ENCODE measurements at regions not wholly inside any gene's neighbourhood (a gene's known extent, or its start where the extent isn't known, plus 50 kb on each side); places are given as distances from the start of the nearest gene placed in this dataset.

DNA sequence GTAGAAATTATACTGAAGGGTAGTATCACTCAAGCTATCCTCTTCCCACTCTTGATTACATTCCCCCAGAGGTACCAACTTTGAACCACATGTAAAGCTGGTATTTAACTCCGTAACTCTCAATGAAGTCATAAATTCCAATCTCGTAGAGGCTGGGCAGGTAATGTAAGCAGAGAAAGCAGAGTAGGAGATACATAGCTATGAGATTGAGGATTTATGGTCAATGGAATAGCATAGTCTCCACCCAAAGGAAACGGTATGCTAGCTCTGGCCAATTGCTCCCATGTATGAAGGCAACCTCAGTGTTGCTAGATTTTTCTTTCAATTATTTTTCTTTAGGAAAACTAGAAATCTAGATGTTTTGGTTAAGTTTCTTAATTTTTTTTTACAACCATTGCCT, 163.1 kb upstream of the NRIP1 start (continued):
- TF ChIP-seq, protein P1, sequence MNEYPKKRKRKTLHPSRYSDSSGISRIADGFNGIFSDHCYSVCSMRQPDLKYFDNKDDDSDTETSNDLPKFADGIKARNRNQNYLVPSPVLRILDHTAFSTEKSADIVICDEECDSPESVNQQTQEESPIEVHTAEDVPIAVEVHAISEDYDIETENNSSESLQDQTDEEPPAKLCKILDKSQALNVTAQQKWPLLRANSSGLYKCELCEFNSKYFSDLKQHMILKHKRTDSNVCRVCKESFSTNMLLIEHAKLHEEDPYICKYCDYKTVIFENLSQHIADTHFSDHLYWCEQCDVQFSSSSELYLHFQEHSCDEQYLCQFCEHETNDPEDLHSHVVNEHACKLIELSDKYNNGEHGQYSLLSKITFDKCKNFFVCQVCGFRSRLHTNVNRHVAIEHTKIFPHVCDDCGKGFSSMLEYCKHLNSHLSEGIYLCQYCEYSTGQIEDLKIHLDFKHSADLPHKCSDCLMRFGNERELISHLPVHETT (CRISPR knock-in tag; conservative IDR thresholded peaks at IDR 0.05), result no peak
- TF ChIP-seq ZNF577 (CRISPR knock-in tag; IDR thresholded peaks at IDR 0.05; ENCODE audit: borderline replicate concordance, low read depth), result no peak
- TF ChIP-seq, protein P2, sequence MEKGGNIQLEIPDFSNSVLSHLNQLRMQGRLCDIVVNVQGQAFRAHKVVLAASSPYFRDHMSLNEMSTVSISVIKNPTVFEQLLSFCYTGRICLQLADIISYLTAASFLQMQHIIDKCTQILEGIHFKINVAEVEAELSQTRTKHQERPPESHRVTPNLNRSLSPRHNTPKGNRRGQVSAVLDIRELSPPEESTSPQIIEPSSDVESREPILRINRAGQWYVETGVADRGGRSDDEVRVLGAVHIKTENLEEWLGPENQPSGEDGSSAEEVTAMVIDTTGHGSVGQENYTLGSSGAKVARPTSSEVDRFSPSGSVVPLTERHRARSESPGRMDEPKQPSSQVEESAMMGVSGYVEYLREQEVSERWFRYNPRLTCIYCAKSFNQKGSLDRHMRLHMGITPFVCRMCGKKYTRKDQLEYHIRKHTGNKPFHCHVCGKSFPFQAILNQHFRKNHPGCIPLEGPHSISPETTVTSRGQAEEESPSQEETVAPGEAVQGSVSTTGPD (CRISPR knock-in tag; IDR thresholded peaks at IDR 0.05), result no peak
- no peak for TF ChIP-seq ZNF749 (CRISPR knock-in tag; IDR thresholded peaks at IDR 0.05; ENCODE audit: borderline replicate concordance)
- no peak for TF ChIP-seq KDM2A (CRISPR knock-in tag; IDR thresholded peaks at IDR 0.05; ENCODE audit: borderline replicate concordance, low read depth)

DNA sequence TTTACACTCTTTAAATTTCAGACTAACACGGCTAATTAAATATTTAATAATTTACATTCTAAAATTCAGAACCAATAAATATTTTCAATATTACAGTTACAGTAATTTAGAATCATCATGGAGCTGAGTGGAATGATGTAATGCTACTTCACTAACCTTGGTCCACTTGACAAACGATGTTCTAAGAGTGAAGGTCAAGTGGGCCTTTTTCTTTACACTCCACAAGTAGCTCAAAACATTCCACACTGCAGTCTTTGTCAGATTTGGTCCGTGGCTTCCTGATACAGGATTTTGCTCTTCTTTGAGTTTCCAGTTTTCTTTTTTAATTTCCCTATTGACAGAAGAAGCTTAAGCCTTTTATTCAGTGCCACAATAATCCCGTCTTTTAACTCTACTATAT, 164.6 kb upstream of the NRIP1 start:
- TF ChIP-seq, protein P3, sequence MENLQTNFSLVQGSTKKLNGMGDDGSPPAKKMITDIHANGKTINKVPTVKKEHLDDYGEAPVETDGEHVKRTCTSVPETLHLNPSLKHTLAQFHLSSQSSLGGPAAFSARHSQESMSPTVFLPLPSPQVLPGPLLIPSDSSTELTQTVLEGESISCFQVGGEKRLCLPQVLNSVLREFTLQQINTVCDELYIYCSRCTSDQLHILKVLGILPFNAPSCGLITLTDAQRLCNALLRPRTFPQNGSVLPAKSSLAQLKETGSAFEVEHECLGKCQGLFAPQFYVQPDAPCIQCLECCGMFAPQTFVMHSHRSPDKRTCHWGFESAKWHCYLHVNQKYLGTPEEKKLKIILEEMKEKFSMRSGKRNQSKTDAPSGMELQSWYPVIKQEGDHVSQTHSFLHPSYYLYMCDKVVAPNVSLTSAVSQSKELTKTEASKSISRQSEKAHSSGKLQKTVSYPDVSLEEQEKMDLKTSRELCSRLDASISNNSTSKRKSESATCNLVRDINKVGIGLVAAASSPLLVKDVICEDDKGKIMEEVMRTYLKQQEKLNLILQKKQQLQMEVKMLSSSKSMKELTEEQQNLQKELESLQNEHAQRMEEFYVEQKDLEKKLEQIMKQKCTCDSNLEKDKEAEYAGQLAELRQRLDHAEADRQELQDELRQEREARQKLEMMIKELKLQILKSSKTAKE (CRISPR knock-in tag; IDR thresholded peaks at IDR 0.05; ENCODE audit: borderline replicate concordance), result no peak
- TF ChIP-seq ZNF12 (CRISPR knock-in tag; IDR thresholded peaks at IDR 0.05), result 0 out of 2 replicates have a peak, but pooled peaks have one; percentile 37
- BruUV-seq (replicated peaks), result no TSS peak
- Histone ChIP-seq H3K4me1 (ENCODE audit: insufficient read depth, low read length) (no peaks in the 10 kb centered on the region), H3K36me3 (replicated peaks in 1 of 2; ENCODE audit: control insufficient read depth in 1 of 2, insufficient read depth in 2 of 2, low read length in 2 of 2) (no peaks in the 10 kb centered on the region), H3K9ac (ENCODE audit: insufficient read depth, low read depth, low read length) (no peak overlapping the region), H3K4me3 (replicated peaks in 1 of 3; ENCODE audit: insufficient read depth in 1 of 3, low read depth in 2 of 3, low read length in 3 of 3) (no peak overlapping the region), H3K27me3 (ENCODE audit: control insufficient read depth in 1 of 2, insufficient read depth in 2 of 2, low read length in 2 of 2) (no peaks in the 10 kb centered on the region), H4K20me1 (ENCODE audit: insufficient read depth, low read length) (no peaks in the 10 kb centered on the region), H3K27ac (ENCODE audit: extremely low read length, insufficient read depth, low read length) (no peak overlapping the region), H3K79me2 (ENCODE audit: insufficient read depth, low read length) (no peaks in the 10 kb centered on the region), H3K9me3 (ENCODE audit: low read length) (no peaks in the 10 kb centered on the region), H2AFZ (ENCODE audit: low read length) (no peak overlapping the region), H3K4me2 (ENCODE audit: low read depth, low read length) (no peak overlapping the region)
- FAIRE-seq (no peak), DNase-seq (ENCODE audit: low spot score) (no peak), ATAC-seq (no peak)
- POLR2A ChIA-PET, result no interaction called here
- in situ Hi-C loops (cut with HindIII; ENCODE audit: extremely low pct_ligation_motif_present, low pct_unique_long_range_greater_than_20kb) (no loop called here), intact Hi-C loops (cut with micrococcal nuclease; ENCODE audit: unreplicated experiment) (no loop called here)
- 67% methylated on average over 4 of the region's 4 CpGs for WGBS (ENCODE audit: low lambda C conversion rate)
- CTCF ChIA-PET (ENCODE audit: low intra/inter-chr PET ratio, low total read pairs), result no interaction called here
